LNCaP clone FGC (cell line): ENCODE measurements at regions not wholly inside any gene's neighbourhood (a gene's known extent, or its start where the extent isn't known, plus 50 kb on each side); places are given as distances from the start of the nearest gene placed in this dataset.
"Not testable (repeated sequence)": the region's sequence is repeated elsewhere in the genome, so short reads cannot be mapped to it uniquely, and the experiment has no call there.

Experiments
- DNase-seq: peaks from one replicate; pipeline ENCODE4 v3.0.0-alpha.2; 2011; ENCODE audit warnings: low read depth
- H3K4me3 ChIP-seq: 2 replicates; pipeline ENCODE4 v1.5.1; 2011; ENCODE audit warnings: mild to moderate bottlenecking, low read depth, low read length, control low read depth
- CTCF ChIP-seq: IDR thresholded peaks from 2 replicates; pipeline ENCODE4 v1.5.1; 2012; ENCODE audit warnings: mild to moderate bottlenecking; ENCODE audit not compliant: control insufficient read depth, insufficient read depth; ENCODE audit errors: extremely low read depth

- TF ChIP-seq CTCF: no peak
- no peak for DNase-seq
- H3K4me3 ChIP-seq: no peak overlapping the region
Measured at GRCh38 chr7:84916161-84916560, 270.7 kb downstream of the SEMA3D start.

- TF ChIP-seq CTCF: peak; percentile 35
- no peak for DNase-seq
- H3K4me3 ChIP-seq: no peak overlapping the region
Measured at GRCh38 chr7:84914598-84914997, 272.3 kb downstream of the SEMA3D start.

- no peak for TF ChIP-seq CTCF
- DNase-seq: no peak
- H3K4me3 ChIP-seq: no peak overlapping the region
Measured at GRCh38 chr7:84913731-84914130, 273.1 kb downstream of the SEMA3D start.

- no peak overlapping the region for H3K4me3 ChIP-seq
- no peak for DNase-seq
- TF ChIP-seq CTCF: no peak
Measured at GRCh38 chr7:84912993-84913635, 273.7 kb downstream of the SEMA3D start.

GRCh38 chr7:84912537-84912936 lies 274.3 kb downstream of the SEMA3D start:
- no peak overlapping the region for H3K4me3 ChIP-seq
- no peak for DNase-seq
- TF ChIP-seq CTCF: no peak

GRCh38 chr7:84912018-84912417 lies 274.8 kb downstream of the SEMA3D start:
- TF ChIP-seq CTCF: no peak
- no peak overlapping the region for H3K4me3 ChIP-seq
- no peak for DNase-seq

GRCh38 chr7:84911077-84911476 lies 275.8 kb downstream of the SEMA3D start:
- no peak overlapping the region for H3K4me3 ChIP-seq
- TF ChIP-seq CTCF: no peak
- no peak for DNase-seq

GRCh38 chr7:84910322-84910721 lies 276.5 kb downstream of the SEMA3D start:
- DNase-seq, H3K4me3 ChIP-seq: not testable (repeated sequence)
